Nephron progenitor cell (in vitro differentiated cells): ENCODE measurements at regions not wholly inside any gene's neighbourhood (a gene's known extent, or its start where the extent isn't known, plus 50 kb on each side); places are given as distances from the start of the nearest gene placed in this dataset.

ENCODE experiments used
- DNase-seq: peaks from one replicate; pipeline ENCODE4 v3.0.0; 2021
- H3K27ac Mint-ChIP-seq: 2 replicates; pipeline ENCODE4 v1.8.0; 2021; ENCODE audit warnings: mild to moderate bottlenecking, moderate library complexity, mixed read lengths
- H3K27me3 Mint-ChIP-seq: 2 replicates; pipeline ENCODE4 v1.8.0; 2021; ENCODE audit warnings: mild to moderate bottlenecking, low read depth, mixed read lengths; ENCODE audit not compliant: poor library complexity
- H3K36me3 Mint-ChIP-seq: 2 replicates; pipeline ENCODE4 v1.8.0; 2021; ENCODE audit warnings: low read depth, mixed read lengths
- H3K4me1 Mint-ChIP-seq: 2 replicates; pipeline ENCODE4 v1.8.0; 2021; ENCODE audit warnings: mixed read lengths
- H3K4me3 Mint-ChIP-seq: 2 replicates; pipeline ENCODE4 v1.8.0; 2021; ENCODE audit warnings: mild to moderate bottlenecking, moderate library complexity, mixed read lengths
- H3K9me3 Mint-ChIP-seq: 2 replicates; pipeline ENCODE4 v1.8.0; 2021; ENCODE audit warnings: mild to moderate bottlenecking, moderate library complexity, mixed read lengths
- TF ChIP-seq, protein P1 (sequence below): fragments of 200-600 bp; sonication (generic); IDR thresholded peaks from 2 replicates; pipeline ENCODE4 v1.5.0; 2021; ENCODE audit warnings: antibody characterized with exemption

DNA sequence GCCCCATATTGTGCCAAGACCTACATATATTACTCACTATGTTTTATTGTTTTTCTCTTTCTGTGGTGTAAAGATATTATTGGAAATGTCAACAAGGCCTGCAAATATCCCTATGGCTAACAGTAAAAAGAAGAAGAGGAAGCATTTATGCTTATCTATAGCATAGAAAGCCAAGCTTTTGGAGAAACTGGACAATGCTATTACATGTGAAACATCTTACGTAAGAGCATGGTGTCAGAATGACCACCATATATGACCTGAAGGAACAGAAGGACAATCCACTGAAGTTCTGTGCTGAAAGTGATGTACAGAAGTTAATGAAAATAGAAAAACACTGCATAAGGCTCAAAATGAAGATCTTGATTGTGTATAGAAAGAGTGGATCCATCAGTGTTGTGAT is 145.2 kb downstream of the KCTD12 start:
- H3K27me3 Mint-ChIP-seq = peaks cover 7% of the 10 kb centered on the region
- no peak for DNase-seq
- peaks cover 9% of the 10 kb centered on the region for H3K9me3 Mint-ChIP-seq
- H3K36me3 Mint-ChIP-seq = no peaks in the 10 kb centered on the region
- H3K27ac Mint-ChIP-seq = no peak overlapping the region
- no peak overlapping the region for H3K4me3 Mint-ChIP-seq
- TF ChIP-seq, protein P1, sequence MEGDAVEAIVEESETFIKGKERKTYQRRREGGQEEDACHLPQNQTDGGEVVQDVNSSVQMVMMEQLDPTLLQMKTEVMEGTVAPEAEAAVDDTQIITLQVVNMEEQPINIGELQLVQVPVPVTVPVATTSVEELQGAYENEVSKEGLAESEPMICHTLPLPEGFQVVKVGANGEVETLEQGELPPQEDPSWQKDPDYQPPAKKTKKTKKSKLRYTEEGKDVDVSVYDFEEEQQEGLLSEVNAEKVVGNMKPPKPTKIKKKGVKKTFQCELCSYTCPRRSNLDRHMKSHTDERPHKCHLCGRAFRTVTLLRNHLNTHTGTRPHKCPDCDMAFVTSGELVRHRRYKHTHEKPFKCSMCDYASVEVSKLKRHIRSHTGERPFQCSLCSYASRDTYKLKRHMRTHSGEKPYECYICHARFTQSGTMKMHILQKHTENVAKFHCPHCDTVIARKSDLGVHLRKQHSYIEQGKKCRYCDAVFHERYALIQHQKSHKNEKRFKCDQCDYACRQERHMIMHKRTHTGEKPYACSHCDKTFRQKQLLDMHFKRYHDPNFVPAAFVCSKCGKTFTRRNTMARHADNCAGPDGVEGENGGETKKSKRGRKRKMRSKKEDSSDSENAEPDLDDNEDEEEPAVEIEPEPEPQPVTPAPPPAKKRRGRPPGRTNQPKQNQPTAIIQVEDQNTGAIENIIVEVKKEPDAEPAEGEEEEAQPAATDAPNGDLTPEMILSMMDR = no peak
- H3K4me1 Mint-ChIP-seq = no peaks in the 10 kb centered on the region

DNA sequence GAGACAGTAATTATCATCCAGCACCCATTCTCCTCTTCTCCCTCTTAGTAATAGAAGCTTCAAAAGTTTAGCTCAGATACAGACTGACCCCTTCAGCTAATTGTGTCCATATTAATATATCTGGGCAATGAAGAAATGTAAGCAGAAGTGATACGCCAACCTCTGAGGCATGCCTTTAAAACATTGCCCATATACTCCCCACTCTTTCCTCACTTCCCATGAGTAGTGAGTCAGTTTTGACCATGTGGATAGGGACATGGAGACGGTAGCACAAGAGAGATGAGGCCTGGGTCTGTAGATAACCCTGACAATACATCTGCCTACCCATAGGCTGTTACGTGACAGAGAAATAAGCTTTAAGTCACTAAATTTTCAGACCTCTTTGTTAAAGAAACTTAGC is 147.6 kb downstream of the KCTD12 start:
- no peak overlapping the region for H3K27ac Mint-ChIP-seq
- H3K4me1 Mint-ChIP-seq = no peaks in the 10 kb centered on the region
- H3K9me3 Mint-ChIP-seq = peaks cover 9% of the 10 kb centered on the region
- DNase-seq = no peak
- no peaks in the 10 kb centered on the region for H3K36me3 Mint-ChIP-seq
- TF ChIP-seq, protein P1 = no peak
- H3K27me3 Mint-ChIP-seq = no peaks in the 10 kb centered on the region
- no peak overlapping the region for H3K4me3 Mint-ChIP-seq

DNA sequence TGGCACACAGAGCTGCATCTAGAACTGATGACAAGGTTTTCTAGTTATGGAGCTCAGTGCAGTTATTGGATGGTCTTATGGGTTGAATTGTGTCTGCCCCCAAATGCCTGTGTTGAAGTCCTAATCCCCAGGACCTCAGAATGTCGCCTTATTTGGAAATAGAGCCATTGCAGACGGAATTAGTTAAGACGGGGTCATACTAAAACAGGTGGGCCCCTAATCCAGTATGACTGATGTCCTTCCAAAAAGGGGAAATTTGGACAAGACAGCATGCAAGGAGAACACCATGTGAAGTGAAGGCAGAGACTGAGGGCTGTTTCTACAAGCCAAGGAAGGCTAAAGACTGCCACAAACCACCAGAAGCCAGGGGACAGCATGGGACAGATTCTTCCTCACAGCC is 148.7 kb downstream of the KCTD12 start:
- no peak for DNase-seq
- Mint-ChIP-seq H3K4me3 (no peak overlapping the region), H3K9me3 (peaks cover 9% of the 10 kb centered on the region), H3K27me3 (no peaks in the 10 kb centered on the region), H3K27ac (no peak overlapping the region), H3K36me3 (no peaks in the 10 kb centered on the region), H3K4me1 (no peaks in the 10 kb centered on the region)
- TF ChIP-seq, protein P1 = no peak

DNA sequence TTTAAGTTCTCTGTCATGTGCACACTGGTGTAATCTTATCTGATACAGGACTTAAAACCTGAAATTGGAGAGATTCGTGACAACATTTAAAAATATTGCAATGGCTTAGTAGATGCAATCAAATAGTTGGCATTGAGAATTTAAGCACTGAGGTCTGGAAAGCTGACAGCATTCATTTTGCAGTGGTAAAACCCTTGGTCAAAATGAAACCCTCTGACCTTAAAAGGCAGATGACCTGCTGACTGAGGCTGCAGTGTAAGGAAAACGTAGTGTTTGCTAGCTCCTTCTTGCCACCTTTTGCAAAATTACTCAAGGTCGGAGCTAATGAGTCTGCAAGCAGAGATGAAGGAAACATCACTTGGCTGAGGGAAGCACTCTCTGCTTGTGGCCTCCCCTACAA is 150.6 kb downstream of the KCTD12 start:
- H3K4me1 Mint-ChIP-seq = no peaks in the 10 kb centered on the region
- no peaks in the 10 kb centered on the region for H3K27me3 Mint-ChIP-seq
- TF ChIP-seq, protein P1 = no peak
- H3K36me3 Mint-ChIP-seq = no peaks in the 10 kb centered on the region
- no peak overlapping the region for H3K27ac Mint-ChIP-seq
- H3K9me3 Mint-ChIP-seq = no peaks in the 10 kb centered on the region
- no peak for DNase-seq
- no peak overlapping the region for H3K4me3 Mint-ChIP-seq

DNA sequence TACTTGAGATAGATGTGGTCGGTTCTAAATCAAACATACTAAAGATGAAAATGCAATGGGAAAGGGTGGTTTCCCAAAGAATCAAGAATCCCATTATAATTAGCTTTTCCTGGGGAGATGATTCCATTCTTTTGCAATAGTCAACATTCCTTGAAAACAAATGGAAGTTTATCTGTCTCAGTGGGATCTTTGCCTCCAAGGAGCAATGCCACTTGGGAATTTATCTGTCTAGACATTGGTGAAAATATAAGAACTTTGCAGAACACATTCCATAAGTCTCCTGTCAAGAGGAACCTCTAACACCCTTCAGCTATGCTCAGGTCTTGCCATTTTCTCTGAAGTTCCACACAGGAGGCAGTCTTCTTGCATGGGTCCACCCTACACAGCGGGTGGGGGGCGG is 152.5 kb downstream of the KCTD12 start:
- DNase-seq = no peak
- Mint-ChIP-seq H3K36me3 (no peaks in the 10 kb centered on the region), H3K27me3 (no peaks in the 10 kb centered on the region), H3K4me3 (no peak overlapping the region), H3K4me1 (no peaks in the 10 kb centered on the region), H3K27ac (no peak overlapping the region), H3K9me3 (peaks cover 3% of the 10 kb centered on the region)
- TF ChIP-seq, protein P1 = no peak

DNA sequence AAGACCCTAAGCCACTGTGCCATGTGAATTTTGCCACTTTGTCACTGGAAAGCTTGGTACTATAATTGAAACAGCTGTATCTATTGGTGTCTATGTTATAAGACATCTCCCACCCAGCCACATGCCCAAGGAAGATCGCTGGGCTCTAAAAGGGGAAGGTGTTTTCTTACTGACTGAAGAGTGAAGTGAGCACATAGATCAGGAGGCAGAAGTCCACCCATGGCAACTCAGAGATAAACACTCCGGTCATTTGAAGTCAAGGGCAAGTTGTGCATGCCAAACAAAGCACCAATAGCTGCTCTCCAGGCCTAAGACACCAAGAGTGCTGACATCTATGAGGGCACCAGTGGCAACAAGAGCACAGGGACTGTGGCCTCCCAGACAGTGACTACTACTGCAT is 153.8 kb downstream of the KCTD12 start:
- Mint-ChIP-seq H3K36me3 (no peaks in the 10 kb centered on the region), H3K4me1 (no peaks in the 10 kb centered on the region), H3K9me3 (peaks cover 4% of the 10 kb centered on the region), H3K4me3 (no peak overlapping the region), H3K27ac (no peak overlapping the region), H3K27me3 (no peaks in the 10 kb centered on the region)
- DNase-seq = no peak
- TF ChIP-seq, protein P1 = no peak
